GM18505 (cell line): ENCODE measurements at regions not wholly inside any gene's neighbourhood (a gene's known extent, or its start where the extent isn't known, plus 50 kb on each side); places are given as distances from the start of the nearest gene placed in this dataset.

Experiments
- ATAC-seq: cut with Tn5 transposase; IDR thresholded peaks from one replicate; pipeline ENCODE4 v1.9.1; 2021; ENCODE audit not compliant: unreplicated experiment
- POLR2A ChIP-seq: IDR thresholded peaks from 4 replicates; pipeline ENCODE4 v1.6.1; 2011; ENCODE audit warnings: borderline replicate concordance; ENCODE audit not compliant: insufficient read depth, insufficient read length; ENCODE audit errors: extremely low read depth

DNA sequence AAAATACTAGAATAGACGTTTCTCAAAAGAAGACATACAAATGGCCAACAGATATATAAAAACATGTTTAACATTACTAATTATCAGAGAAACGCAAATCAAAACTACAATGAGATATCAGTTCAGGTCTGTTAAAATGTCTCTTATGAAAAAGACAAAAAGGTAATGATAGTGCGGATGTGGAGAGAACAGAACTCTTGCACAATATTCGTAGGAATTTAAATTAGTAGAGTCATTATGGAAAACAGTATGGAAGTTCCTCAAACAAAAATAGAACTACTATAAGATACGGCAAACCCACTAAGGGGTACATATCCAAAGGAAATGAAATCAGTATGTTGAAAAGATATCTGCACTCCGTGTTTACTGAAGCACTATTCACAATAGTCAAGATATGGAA lies 167.5 kb upstream of the CWC22 start:
- no peak for TF ChIP-seq POLR2A
- no peak for ATAC-seq

DNA sequence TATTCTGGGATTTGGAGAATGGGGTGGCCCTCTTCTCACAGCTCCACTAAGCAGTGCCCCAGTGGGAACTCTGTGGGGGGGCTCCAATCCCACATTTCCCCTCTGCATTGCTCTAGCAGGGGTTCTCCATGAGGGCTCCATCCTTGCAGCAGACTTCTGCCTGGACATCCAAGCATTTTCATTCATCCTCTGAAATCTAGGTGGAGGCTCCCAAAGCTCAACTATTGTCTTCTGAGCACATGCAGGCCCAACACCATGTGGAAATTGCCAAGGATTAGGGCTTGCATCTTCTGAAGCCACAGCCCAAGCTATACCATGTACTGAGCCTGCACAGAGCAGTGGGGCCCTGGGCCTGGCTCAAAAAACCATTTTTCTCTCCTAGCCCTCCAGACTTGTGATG lies 162.4 kb upstream of the CWC22 start:
- ATAC-seq = no peak
- TF ChIP-seq POLR2A = no peak

- ATAC-seq = no peak
- no peak for TF ChIP-seq POLR2A
Measured at GRCh38 chr2:180161415-180161814, 154.3 kb upstream of the CWC22 start.

DNA sequence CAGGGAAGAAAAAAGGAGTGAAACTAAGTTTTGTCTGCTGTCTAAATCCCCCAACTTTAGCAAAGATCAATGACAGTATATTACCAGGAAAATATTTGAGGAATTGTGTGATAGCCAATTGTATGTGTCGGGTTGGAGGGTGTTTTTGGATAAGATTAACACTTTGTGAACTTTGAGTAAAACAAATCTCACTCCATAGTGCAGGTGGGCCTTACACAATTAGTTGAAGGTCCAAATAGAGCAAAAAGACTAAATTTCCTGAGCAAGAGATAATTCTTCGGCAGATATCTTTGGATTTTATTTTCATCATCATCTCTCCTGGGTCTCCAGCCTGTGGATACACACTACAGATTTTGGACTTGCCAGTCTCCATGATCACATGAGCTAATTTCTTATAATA lies 152.8 kb upstream of the CWC22 start:
- TF ChIP-seq POLR2A = no peak
- no peak for ATAC-seq

- no peak for ATAC-seq
- no peak for TF ChIP-seq POLR2A
Measured at GRCh38 chr2:180158961-180159360, 151.9 kb upstream of the CWC22 start.

DNA sequence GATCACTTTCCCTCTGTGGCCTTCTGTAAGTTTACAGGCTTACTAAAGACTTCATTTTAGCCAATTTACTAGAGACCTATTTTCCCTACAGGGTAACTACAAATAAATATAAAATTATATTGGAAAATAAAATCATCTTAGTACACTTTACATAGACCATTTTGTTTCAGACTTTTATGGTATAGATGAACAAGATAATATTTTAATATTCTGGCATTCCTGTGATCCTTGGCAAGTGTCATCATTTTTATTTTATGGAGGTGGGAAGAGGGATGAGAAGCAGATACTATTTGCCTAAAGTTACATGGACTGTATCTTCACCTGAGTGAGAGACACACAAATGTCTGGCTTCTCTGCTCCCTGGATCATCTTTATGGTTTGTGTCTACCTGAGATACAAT lies 149.6 kb upstream of the CWC22 start:
- no peak for ATAC-seq
- no peak for TF ChIP-seq POLR2A

DNA sequence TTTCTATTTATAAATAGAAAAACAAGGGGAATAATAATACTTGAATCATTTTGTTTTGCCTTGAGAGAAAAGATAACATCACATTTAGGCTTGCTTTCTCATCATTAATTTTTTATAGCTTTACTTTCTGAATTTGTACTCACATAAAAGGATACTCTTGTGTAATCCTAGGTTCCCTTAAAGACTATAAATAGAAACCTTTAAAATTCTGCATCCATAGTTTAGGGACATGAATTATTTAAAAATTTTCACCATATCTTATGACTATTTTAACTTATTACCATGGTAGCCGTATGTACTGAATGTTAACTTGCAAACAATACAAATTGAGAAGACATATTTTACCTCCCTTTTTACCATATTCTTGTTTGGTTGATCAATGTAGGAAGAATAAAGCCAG lies 143.5 kb upstream of the CWC22 start:
- no peak for ATAC-seq
- TF ChIP-seq POLR2A = no peak

DNA sequence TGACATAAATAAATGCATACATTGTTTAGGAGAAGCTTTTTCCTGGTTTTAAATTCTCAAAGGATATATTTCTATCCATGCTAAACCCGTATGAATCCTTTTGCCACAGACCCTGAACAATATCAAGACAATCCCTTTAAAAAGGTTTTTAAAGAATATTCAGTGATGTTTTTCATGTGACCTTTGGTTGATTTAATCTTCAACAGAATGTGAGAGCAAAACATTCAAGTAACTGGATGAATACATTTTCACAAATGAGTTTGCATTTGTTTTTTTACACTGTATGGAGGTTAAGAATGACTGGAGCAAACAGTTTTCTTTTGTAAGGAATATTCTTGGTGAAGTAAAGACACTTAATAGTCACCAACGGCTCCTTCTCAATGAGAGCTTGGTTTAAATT lies 139.4 kb upstream of the CWC22 start:
- TF ChIP-seq POLR2A = no peak
- ATAC-seq = no peak

DNA sequence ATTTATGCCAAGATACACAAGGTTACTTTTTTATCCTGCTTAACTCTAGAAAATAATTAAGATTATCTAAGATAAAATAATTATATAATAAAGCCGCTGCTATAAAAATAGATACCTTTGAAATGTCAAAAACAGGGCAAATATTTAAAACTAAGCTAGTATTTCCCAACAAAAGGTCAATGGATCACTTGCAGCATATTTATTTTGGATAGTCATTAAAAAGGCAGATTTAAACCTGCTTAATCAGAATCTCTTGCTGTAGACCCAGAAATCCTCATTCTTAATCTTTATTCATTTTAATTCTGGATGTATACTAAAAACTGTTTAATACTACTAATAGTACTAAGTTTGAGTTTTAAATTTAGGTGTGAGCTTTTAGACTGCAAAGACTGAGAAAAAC lies 139.0 kb upstream of the CWC22 start:
- no peak for TF ChIP-seq POLR2A
- ATAC-seq = no peak

DNA sequence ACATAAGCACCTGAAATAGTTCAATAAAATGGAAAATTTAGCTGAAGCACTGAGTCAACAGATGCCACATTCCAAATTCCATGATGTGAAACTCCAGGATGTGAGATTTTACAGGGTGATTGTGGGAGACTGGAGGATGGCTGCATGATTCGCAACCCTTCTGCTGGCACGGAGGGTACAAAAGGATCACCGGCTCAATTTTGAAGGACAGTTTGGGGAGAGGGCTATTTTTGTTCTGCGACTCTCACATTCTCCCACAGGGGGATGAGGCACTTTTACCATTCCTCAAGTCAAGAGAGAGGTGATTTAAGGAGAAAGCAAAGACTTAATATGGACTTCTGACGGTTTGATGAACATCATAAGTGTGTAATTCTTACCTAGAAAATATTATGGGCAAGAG lies 138.1 kb upstream of the CWC22 start:
- ATAC-seq = no peak
- no peak for TF ChIP-seq POLR2A

DNA sequence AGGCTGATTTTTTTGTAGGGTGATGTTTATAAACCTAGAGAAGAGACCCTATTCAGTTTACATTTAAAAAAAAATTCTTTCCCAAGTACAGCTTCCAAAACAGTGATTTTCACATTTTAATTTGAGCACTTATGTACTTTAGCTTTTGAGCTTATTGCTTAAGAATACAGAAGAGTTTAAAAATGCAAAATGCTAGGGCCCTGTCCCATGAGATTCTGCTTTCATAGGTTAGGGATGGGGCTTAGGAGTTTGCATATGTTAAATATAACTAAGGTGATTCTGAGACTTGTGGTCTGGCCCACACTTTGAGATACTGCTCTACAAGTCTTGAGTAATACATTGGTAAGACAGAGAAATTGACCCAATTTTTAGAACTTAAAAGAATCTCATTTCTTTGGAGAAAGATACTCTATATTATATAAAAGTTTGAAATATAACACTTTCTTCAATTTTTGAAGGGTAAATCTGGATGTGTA lies 137.3 kb upstream of the CWC22 start:
- no peak for TF ChIP-seq POLR2A
- ATAC-seq = no peak

GRCh38 chr2:180143633-180144337 lies 136.7 kb upstream of the CWC22 start:
- TF ChIP-seq POLR2A = no peak
- no peak for ATAC-seq

DNA sequence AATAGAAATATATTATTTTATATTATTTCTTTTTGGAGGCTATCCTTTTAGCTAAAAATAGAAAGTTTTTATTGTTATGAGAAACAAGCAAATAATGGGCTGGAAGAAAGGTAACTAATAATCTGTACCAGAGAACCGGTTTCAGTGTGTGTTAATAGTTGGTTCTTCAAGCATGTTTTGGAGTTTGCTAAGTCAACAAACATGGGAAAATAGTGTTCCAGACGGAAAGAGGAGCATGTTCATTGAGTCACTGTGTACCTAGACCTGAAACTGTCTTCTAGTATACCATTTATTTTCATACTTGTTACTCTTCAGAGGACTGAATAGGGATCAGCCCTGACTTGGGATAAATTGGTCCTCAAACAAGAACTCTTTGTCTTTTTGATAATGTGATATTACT lies 134.5 kb upstream of the CWC22 start:
- no peak for ATAC-seq
- TF ChIP-seq POLR2A = no peak

DNA sequence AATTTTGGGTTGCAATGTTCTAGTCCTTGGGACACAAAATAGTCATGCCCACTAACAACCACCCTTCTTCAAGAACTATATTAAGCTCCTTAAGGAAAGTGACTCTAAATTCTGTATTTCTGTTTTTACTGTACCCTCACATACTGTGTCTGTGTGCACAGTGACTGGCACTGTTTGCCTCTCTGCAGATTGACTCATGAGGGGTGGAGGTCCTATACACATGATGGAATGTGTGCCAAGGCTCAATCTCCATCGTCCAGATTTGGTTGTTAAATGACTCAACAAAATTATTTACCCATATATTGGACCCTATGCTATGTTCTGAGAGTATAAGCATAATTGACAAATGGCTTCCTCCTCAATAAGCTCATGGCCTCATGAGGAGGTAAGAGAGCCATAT lies 126.6 kb upstream of the CWC22 start:
- no peak for ATAC-seq
- TF ChIP-seq POLR2A = no peak

DNA sequence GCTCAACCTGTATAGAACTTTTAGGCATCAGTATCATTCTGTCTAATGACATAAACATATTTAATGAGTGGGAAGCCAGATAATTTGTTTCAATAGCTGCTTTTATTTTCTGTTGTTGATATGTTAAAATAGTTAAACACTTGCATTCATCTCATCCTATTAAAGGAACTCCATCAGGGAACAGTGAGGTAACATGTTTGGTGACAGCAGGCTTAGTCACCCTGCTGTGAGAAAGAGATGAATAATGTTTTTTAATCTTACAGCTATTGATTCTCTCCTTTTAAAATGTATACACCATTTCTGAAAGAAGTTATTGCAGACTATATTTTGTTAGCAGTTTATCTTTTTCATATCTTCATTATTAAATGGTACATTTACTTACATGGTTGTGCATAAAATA lies 123.3 kb upstream of the CWC22 start:
- ATAC-seq = no peak
- no peak for TF ChIP-seq POLR2A
